OCI-LY3 (cell line): ENCODE measurements at regions not wholly inside any gene's neighbourhood (a gene's known extent, or its start where the extent isn't known, plus 50 kb on each side); places are given as distances from the start of the nearest gene placed in this dataset.
A peak's percentile ranks its signal among the peaks of the same experiment; 100 is the strongest.

ENCODE experiments used
- H2AFZ ChIP-seq: fragments of 200-600, 300-600 bp; shearing (Covaris generic); 2 replicates; pipeline ENCODE4 v1.6.0; 2014; ENCODE audit warnings: antibody characterized with exemption, low read depth, low read length
- H3K27ac ChIP-seq: fragments of 200-600, 300-600 bp; sonication (generic); 2 replicates; pipeline ENCODE4 v1.5.1; 2014; ENCODE audit warnings: mild to moderate bottlenecking, low read length, moderate library complexity, mixed read lengths
- H3K27me3 ChIP-seq: fragments of 200-600, 300-600 bp; sonication (generic); 2 replicates; pipeline ENCODE4 v1.6.1; 2014; ENCODE audit warnings: low read depth, low read length, mixed read lengths
- H3K36me3 ChIP-seq: fragments of 200-600, 300-600 bp; sonication (generic); replicated peaks from 2 replicates; pipeline ENCODE3; 2014; ENCODE audit warnings: low read depth, low read length, mixed read lengths
- H3K4me1 ChIP-seq: fragments of 300-600, 200-600 bp; sonication (generic); 2 replicates; pipeline ENCODE4 v1.6.1; 2014; ENCODE audit warnings: low read length, mixed read lengths
- H3K4me2 ChIP-seq: fragments of 200-600, 300-600 bp; sonication (generic); 2 replicates; pipeline ENCODE4 v1.6.1; 2014; ENCODE audit warnings: low read length, mixed read lengths
- H3K4me3 ChIP-seq: fragments of 300-600, 200-600 bp; sonication (generic); 2 replicates; pipeline ENCODE4 v1.5.1; 2014; ENCODE audit warnings: antibody characterized with exemption, mild to moderate bottlenecking, low read length, moderate library complexity
- H3K79me2 ChIP-seq: fragments of 300-600, 200-600 bp; shearing (Covaris generic); 2 replicates; pipeline ENCODE4 v1.6.1; 2014; ENCODE audit warnings: mild to moderate bottlenecking, low read length, mixed read lengths
- H3K9ac ChIP-seq: fragments of 300-600, 200-600 bp; shearing (Covaris generic); 2 replicates; pipeline ENCODE4 v1.6.0; 2014; ENCODE audit warnings: mild to moderate bottlenecking, low read length, moderate library complexity
- H3K9me3 ChIP-seq: fragments of 200-600, 300-600 bp; shearing (Covaris generic); 2 replicates; pipeline ENCODE4 v1.6.1; 2014; ENCODE audit warnings: low read length, mixed read lengths; ENCODE audit not compliant: insufficient read depth
- H4K20me1 ChIP-seq: fragments of 200-600, 300-600 bp; sonication (generic); 2 replicates; pipeline ENCODE4 v1.6.1; 2016; ENCODE audit warnings: low read length, mixed read lengths; ENCODE audit not compliant: insufficient read depth
- EZH2phosphoT487 ChIP-seq: fragments of 200-600 bp; shearing (Covaris generic); IDR thresholded peaks from 2 replicates; pipeline ENCODE4 v1.6.1; 2018; ENCODE audit warnings: antibody characterized with exemption, mixed run types, low read depth
- TF ChIP-seq, protein P1 (sequence below): fragments of 200-600, 300-600 bp; sonication (generic); IDR thresholded peaks from 2 replicates; pipeline ENCODE4 v1.5.1; 2014; ENCODE audit warnings: antibody characterized with exemption, low read length, low read depth

DNA sequence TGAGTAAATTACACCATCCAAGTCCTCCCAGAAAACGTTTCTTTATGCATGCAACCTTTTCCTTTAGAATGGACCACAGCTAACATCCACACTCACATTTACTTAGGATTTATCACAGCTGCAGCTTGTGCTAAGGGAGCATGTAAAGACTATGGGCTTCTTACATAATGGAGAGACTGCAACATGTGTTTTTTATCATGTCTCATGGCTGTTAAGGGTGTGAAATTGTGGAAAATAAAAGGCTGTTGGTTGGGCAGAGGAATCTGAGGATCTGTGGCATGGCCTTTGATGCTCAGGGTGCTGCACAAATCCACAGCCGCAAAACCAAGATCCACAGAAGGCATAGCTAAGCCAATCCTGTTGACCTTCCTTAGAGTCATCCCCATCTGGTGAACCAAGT is 112.0 kb upstream of the MTNR1B start:
- no peak overlapping the region for H3K4me3 ChIP-seq
- no peaks in the 10 kb centered on the region for H4K20me1 ChIP-seq
- H3K36me3 ChIP-seq: no peaks in the 10 kb centered on the region
- H3K9me3 ChIP-seq: no peaks in the 10 kb centered on the region
- TF ChIP-seq EZH2phosphoT487: no peak
- TF ChIP-seq, protein P1, sequence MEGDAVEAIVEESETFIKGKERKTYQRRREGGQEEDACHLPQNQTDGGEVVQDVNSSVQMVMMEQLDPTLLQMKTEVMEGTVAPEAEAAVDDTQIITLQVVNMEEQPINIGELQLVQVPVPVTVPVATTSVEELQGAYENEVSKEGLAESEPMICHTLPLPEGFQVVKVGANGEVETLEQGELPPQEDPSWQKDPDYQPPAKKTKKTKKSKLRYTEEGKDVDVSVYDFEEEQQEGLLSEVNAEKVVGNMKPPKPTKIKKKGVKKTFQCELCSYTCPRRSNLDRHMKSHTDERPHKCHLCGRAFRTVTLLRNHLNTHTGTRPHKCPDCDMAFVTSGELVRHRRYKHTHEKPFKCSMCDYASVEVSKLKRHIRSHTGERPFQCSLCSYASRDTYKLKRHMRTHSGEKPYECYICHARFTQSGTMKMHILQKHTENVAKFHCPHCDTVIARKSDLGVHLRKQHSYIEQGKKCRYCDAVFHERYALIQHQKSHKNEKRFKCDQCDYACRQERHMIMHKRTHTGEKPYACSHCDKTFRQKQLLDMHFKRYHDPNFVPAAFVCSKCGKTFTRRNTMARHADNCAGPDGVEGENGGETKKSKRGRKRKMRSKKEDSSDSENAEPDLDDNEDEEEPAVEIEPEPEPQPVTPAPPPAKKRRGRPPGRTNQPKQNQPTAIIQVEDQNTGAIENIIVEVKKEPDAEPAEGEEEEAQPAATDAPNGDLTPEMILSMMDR: no peak
- H3K79me2 ChIP-seq: no peaks in the 10 kb centered on the region
- H2AFZ ChIP-seq: no peak overlapping the region
- H3K4me2 ChIP-seq: no peak overlapping the region
- no peak overlapping the region for H3K9ac ChIP-seq
- H3K27ac ChIP-seq: no peak overlapping the region
- no peaks in the 10 kb centered on the region for H3K4me1 ChIP-seq
- H3K27me3 ChIP-seq: peaks cover 3% of the 10 kb centered on the region; the same call in 1 of the 2 replicates

DNA sequence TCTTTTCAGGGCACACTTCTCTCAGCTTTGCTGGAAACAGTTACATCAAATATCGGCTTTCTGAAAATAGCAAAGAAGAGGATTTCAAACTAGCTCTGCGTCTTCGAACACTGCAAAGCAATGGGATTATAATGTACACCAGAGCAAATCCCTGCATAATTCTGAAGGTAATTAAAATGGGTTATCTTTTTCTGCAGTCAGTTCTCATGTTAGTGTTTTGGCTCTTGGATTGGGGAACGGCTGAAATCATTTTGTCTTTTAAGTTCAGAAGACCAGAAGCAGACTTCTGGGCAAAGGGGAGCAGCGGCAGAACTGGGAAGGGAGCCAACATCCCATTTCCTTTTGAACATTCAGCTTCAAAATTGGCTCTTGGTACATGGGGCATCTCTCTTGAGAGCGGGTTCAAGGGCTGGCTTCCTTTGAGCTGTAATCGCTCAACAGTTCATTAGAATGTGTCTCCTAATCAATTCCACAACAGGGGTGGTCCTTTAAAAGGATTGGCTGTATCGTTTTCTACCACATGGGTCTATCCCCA is 110.2 kb upstream of the MTNR1B start:
- H3K27me3 ChIP-seq: peaks cover 3% of the 10 kb centered on the region; the same call in 1 of the 2 replicates
- H3K36me3 ChIP-seq: no peaks in the 10 kb centered on the region
- no peak overlapping the region for H3K9ac ChIP-seq
- no peak overlapping the region for H3K27ac ChIP-seq
- TF ChIP-seq EZH2phosphoT487: no peak
- TF ChIP-seq, protein P1: no peak
- no peak overlapping the region for H2AFZ ChIP-seq
- H3K4me2 ChIP-seq: no peak overlapping the region
- H3K79me2 ChIP-seq: no peaks in the 10 kb centered on the region
- H3K9me3 ChIP-seq: no peaks in the 10 kb centered on the region
- H3K4me3 ChIP-seq: no peak overlapping the region
- no peaks in the 10 kb centered on the region for H3K4me1 ChIP-seq
- H4K20me1 ChIP-seq: no peaks in the 10 kb centered on the region

DNA sequence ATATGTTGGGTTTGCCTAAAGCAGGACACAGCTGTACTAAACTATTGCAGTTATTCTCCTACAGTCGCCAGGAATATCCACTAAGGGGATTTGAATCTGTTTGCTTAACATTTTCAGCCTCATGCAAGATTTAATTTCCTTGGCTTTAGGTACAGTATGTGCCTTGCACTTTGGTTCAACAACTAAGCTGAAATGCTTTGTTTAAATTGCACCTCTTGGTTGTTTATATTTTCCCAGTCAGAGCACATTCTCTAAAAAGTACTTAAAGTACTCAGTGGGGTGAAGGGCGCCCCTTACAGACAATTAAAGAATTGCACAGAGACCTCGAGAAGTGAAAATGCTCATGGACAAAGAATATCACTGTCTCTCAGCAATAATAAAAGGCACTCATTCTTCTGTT is 107.8 kb upstream of the MTNR1B start:
- Histone ChIP-seq H3K9ac (no peak overlapping the region), H3K79me2 (no peaks in the 10 kb centered on the region), H3K4me2 (no peak overlapping the region), H3K4me1 (no peaks in the 10 kb centered on the region), H3K4me3 (no peak overlapping the region), H4K20me1 (no peaks in the 10 kb centered on the region), H3K27me3 (peaks cover 3% of the 10 kb centered on the region; the same call in 1 of the 2 replicates), H2AFZ (no peak overlapping the region), H3K27ac (no peak overlapping the region), H3K36me3 (no peaks in the 10 kb centered on the region), H3K9me3 (no peaks in the 10 kb centered on the region)
- TF ChIP-seq EZH2phosphoT487: no peak
- TF ChIP-seq, protein P1: peak; percentile 34; the same call in 1 of the 2 replicates

DNA sequence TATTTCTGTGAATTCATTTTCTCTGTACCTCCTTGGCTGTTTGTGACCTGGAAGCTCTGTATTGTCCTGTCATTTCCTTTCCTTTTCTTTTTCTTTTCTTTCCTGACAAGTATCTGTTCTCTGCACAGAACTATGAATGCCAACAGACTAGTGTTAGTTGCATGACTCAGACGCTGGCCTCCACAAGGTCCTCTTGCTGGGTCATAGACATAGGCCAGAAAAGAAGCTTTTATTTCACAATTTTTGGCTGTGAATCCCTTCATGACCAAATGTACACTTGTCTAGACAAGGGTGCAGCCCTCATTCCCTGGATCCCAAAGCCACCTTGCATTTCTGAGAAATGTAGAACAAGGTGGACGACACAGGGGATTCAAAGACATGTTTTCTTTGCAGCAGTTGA is 104.1 kb upstream of the MTNR1B start:
- Histone ChIP-seq H3K4me1 (peaks cover 4% of the 10 kb centered on the region), H2AFZ (no peak overlapping the region), H3K9me3 (no peaks in the 10 kb centered on the region), H4K20me1 (no peaks in the 10 kb centered on the region), H3K9ac (no peak overlapping the region), H3K36me3 (no peaks in the 10 kb centered on the region), H3K79me2 (no peaks in the 10 kb centered on the region), H3K27me3 (no peaks in the 10 kb centered on the region), H3K4me3 (no peak overlapping the region), H3K4me2 (no peak overlapping the region), H3K27ac (no peak overlapping the region)
- TF ChIP-seq, protein P1: no peak
- no peak for TF ChIP-seq EZH2phosphoT487
